ENCODE measurements at regions not wholly inside any gene's neighbourhood (a gene's known extent, or its start where the extent isn't known, plus 50 kb on each side); places are given as distances from the start of the nearest gene placed in this dataset.

DNA sequence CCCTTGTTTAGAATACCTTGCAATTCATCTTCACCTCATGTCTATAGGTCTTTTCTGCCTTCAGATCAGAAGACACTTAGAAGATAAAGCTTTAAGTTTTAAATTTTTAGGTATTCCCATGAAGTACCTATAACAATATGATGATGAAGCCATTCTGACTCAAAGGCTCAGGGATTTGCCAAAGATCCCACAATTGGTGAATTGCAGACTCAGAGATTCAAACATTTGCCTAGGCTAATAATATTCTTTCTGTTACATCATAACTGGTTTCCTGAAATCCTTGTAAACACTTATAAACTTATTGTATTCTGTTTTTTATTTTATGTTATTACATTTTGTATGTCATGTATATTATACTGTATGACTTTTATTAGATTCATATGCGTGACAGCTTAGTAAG, 62.8 kb upstream of the ZFAND5 start:
- POLR2A ChIA-PET: interaction anchor here (2.0 kb wide), 1 partner anchor 62 kb away, joined by 9 read pairs; the partner anchor contains the start of gene ZFAND5
- Histone ChIP-seq H3K36me3 (ENCODE audit: control insufficient read depth in 2 of 2, insufficient read depth in 1 of 2, low read length in 2 of 2) (no peaks in the 10 kb centered on the region), H3K4me1 (ENCODE audit: control insufficient read depth, insufficient read depth, low read length) (no peaks in the 10 kb centered on the region; the same call in 1 of the 2 replicates), H3K9me3 (ENCODE audit: control insufficient read depth, insufficient read depth, low read depth, low read length) (no peaks in the 10 kb centered on the region), H3K27ac (ENCODE audit: extremely low read depth, low read depth, low read length) (no peak overlapping the region), H3K4me3 (ENCODE audit: low read depth, low read length) (no peak overlapping the region)
- CTCF ChIA-PET: interaction anchor here (1.2 kb wide), 1 partner anchor 102 kb away, joined by 3 read pairs; no protein-coding TSS in a partner anchor
- TF ChIP-seq ZNF2 (tag by site-specific recombination; IDR thresholded peaks at IDR 0.05) (no peak), ZNF121 (tag by site-specific recombination; IDR thresholded peaks at IDR 0.05) (no peak), ZNF610 (tag by site-specific recombination; IDR thresholded peaks at IDR 0.05; ENCODE audit: borderline replicate concordance) (no peak)
- TF ChIP-seq, protein P1, sequence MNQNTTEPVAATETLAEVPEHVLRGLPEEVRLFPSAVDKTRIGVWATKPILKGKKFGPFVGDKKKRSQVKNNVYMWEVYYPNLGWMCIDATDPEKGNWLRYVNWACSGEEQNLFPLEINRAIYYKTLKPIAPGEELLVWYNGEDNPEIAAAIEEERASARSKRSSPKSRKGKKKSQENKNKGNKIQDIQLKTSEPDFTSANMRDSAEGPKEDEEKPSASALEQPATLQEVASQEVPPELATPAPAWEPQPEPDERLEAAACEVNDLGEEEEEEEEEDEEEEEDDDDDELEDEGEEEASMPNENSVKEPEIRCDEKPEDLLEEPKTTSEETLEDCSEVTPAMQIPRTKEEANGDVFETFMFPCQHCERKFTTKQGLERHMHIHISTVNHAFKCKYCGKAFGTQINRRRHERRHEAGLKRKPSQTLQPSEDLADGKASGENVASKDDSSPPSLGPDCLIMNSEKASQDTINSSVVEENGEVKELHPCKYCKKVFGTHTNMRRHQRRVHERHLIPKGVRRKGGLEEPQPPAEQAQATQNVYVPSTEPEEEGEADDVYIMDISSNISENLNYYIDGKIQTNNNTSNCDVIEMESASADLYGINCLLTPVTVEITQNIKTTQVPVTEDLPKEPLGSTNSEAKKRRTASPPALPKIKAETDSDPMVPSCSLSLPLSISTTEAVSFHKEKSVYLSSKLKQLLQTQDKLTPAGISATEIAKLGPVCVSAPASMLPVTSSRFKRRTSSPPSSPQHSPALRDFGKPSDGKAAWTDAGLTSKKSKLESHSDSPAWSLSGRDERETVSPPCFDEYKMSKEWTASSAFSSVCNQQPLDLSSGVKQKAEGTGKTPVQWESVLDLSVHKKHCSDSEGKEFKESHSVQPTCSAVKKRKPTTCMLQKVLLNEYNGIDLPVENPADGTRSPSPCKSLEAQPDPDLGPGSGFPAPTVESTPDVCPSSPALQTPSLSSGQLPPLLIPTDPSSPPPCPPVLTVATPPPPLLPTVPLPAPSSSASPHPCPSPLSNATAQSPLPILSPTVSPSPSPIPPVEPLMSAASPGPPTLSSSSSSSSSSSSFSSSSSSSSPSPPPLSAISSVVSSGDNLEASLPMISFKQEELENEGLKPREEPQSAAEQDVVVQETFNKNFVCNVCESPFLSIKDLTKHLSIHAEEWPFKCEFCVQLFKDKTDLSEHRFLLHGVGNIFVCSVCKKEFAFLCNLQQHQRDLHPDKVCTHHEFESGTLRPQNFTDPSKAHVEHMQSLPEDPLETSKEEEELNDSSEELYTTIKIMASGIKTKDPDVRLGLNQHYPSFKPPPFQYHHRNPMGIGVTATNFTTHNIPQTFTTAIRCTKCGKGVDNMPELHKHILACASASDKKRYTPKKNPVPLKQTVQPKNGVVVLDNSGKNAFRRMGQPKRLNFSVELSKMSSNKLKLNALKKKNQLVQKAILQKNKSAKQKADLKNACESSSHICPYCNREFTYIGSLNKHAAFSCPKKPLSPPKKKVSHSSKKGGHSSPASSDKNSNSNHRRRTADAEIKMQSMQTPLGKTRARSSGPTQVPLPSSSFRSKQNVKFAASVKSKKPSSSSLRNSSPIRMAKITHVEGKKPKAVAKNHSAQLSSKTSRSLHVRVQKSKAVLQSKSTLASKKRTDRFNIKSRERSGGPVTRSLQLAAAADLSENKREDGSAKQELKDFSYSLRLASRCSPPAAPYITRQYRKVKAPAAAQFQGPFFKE (tag by site-specific recombination; IDR thresholded peaks at IDR 0.05; ENCODE audit: borderline replicate concordance): no peak
- TF ChIP-seq, protein P2, sequence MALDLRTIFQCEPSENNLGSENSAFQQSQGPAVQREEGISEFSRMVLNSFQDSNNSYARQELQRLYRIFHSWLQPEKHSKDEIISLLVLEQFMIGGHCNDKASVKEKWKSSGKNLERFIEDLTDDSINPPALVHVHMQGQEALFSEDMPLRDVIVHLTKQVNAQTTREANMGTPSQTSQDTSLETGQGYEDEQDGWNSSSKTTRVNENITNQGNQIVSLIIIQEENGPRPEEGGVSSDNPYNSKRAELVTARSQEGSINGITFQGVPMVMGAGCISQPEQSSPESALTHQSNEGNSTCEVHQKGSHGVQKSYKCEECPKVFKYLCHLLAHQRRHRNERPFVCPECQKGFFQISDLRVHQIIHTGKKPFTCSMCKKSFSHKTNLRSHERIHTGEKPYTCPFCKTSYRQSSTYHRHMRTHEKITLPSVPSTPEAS (tag by site-specific recombination; IDR thresholded peaks at IDR 0.05): no peak

DNA sequence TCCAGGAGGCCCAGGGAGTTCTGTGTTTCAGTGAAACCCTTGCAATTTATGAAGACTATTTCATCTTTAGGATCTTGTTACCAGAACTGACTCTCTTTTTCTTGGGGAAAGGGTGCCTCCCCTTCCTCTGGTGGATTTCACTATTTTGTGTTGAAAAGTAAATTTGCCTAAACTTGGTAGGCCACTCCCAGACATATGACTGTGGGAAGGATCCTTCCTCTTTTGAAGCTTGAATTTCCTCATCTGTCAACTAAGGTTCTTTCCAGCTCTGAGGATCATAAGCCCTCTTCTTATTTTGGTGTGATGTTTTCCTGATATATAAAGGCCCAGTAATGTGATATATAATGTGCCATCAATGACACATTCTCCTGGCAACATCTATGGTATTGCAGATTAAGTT, 59.1 kb upstream of the ZFAND5 start:
- Histone ChIP-seq H3K9me3 (ENCODE audit: control insufficient read depth, insufficient read depth, low read depth, low read length) (no peaks in the 10 kb centered on the region), H3K4me1 (ENCODE audit: control insufficient read depth, insufficient read depth, low read length) (no peaks in the 10 kb centered on the region), H3K27ac (ENCODE audit: extremely low read depth, low read depth, low read length) (no peak overlapping the region), H3K36me3 (ENCODE audit: control insufficient read depth in 2 of 2, insufficient read depth in 1 of 2, low read length in 2 of 2) (no peaks in the 10 kb centered on the region), H3K4me3 (ENCODE audit: low read depth, low read length) (no peak overlapping the region)
- ChIA-PET CTCF (no interaction called here), POLR2A (no interaction called here)
- TF ChIP-seq ZNF274 (IDR thresholded peaks at IDR 0.05; ENCODE audit: low read length) (no peak), ZNF274 (tag by site-specific recombination; IDR thresholded peaks at IDR 0.05; ENCODE audit: borderline replicate concordance) (no peak), ZNF239 (tag by site-specific recombination; IDR thresholded peaks at IDR 0.05) (no peak), GLI4 (tag by site-specific recombination; IDR thresholded peaks at IDR 0.05) (no peak), ZNF544 (tag by site-specific recombination; IDR thresholded peaks at IDR 0.05) (no peak), REPIN1 (tag by site-specific recombination; IDR thresholded peaks at IDR 0.05; ENCODE audit: low read depth) (no peak), ZNF223 (tag by site-specific recombination; IDR thresholded peaks at IDR 0.05) (no peak)
- TF ChIP-seq, protein P3, sequence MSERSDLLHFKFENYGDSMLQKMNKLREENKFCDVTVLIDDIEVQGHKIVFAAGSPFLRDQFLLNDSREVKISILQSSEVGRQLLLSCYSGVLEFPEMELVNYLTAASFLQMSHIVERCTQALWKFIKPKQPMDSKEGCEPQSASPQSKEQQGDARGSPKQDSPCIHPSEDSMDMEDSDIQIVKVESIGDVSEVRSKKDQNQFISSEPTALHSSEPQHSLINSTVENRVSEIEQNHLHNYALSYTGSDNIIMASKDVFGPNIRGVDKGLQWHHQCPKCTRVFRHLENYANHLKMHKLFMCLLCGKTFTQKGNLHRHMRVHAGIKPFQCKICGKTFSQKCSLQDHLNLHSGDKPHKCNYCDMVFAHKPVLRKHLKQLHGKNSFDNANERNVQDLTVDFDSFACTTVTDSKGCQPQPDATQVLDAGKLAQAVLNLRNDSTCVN (tag by site-specific recombination; optimal IDR thresholded peaks at IDR 0.05): no peak

DNA sequence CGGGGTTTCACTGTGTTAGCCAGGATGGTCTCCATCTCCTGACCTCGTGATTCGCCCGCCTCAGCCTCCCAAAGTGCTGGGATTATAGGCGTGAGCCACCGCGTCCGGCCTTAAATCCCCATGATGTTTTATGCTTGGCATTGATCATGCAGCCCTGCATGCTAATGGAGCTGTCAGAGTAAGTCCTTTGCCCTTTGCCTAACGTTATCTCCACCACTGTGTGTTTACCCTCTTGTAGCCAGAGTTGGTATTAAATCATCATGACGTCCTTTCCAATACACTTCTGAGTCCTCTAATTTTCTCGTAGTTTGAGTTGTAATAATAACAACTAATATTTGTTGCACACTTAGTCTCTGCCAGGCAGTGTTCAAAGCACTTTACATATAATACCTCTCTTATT, 57.2 kb upstream of the ZFAND5 start:
- POLR2A ChIA-PET: no interaction called here
- Histone ChIP-seq H3K4me3 (ENCODE audit: low read depth, low read length) (no peak overlapping the region), H3K9me3 (ENCODE audit: control insufficient read depth, insufficient read depth, low read depth, low read length) (no peaks in the 10 kb centered on the region), H3K27ac (ENCODE audit: extremely low read depth, low read depth, low read length) (no peak overlapping the region), H3K4me1 (ENCODE audit: control insufficient read depth, insufficient read depth, low read length) (no peaks in the 10 kb centered on the region), H3K36me3 (ENCODE audit: control insufficient read depth in 2 of 2, insufficient read depth in 1 of 2, low read length in 2 of 2) (no peaks in the 10 kb centered on the region)
- CTCF ChIA-PET: interaction anchor here (1.5 kb wide), 1 partner anchor 141 kb away, joined by 3 read pairs; no protein-coding TSS in a partner anchor
- no peak for TF ChIP-seq ZNF747 (tag by site-specific recombination; IDR thresholded peaks at IDR 0.05)
- no peak for TF ChIP-seq ZFP3 (tag by site-specific recombination; IDR thresholded peaks at IDR 0.05; ENCODE audit: low read depth)
- no peak for TF ChIP-seq ZNF132 (tag by site-specific recombination; IDR thresholded peaks at IDR 0.05; ENCODE audit: borderline replicate concordance)
- no peak for TF ChIP-seq ZNF10 (tag by site-specific recombination; IDR thresholded peaks at IDR 0.05)
- no peak for TF ChIP-seq ZNF792 (tag by site-specific recombination; IDR thresholded peaks at IDR 0.05)
- TF ChIP-seq PRDM1 (tag by site-specific recombination; IDR thresholded peaks at IDR 0.05): no peak
- TF ChIP-seq WT1 (tag by site-specific recombination; IDR thresholded peaks at IDR 0.05): no peak
